GM19452 (cell line): ENCODE measurements at regions not wholly inside any gene's neighbourhood (a gene's known extent, or its start where the extent isn't known, plus 50 kb on each side); places are given as distances from the start of the nearest gene placed in this dataset.
"Not testable (repeated sequence)": the region's sequence is repeated elsewhere in the genome, so short reads cannot be mapped to it uniquely, and the experiment has no call there.

Source experiments
- ATAC-seq: cut with Tn5 transposase; IDR thresholded peaks from one replicate; pipeline ENCODE4 v1.9.1; 2021; ENCODE audit not compliant: unreplicated experiment

DNA sequence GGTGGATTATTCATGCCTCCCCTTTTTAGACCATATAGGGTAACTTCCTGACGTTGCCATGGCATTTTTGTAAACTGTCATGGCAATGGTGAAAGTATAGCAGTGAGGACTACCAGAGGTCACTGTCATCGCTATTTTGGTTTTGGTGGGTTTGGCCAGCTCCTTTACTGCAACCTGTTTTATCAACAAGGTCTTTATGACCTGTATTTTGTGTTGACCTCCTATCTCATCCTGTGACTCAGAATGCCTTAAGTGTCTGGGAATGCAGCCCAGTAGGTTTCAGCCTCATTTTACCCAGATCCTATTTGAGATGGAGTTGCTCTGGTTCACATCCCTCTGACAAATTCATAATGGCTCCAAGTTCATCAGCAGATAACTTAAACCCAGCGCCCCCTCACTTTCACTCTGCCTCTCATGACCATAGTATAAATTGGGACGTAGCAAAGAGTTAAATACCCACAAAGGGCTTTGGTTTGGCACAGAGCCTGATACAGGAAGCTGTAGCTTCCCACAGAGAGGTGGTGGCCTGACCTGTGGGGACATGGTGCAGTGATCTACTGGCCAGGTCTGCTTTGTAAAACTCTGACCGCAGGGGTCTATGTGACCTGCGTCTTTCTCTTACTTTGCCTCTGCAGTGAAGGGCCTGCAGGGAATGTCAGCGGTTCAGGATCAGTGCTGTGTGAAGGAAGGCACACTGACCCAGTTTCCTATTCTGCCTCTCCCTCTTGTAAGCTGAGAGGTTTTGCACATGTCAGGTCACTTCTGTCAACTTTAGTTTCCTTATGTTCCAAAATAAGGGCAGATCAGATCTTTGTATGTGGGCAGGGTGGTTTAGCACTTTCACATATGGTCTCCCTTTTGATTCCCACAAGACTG is 78.1 kb upstream of the ZNF644 start:
- ATAC-seq, result no peak

DNA sequence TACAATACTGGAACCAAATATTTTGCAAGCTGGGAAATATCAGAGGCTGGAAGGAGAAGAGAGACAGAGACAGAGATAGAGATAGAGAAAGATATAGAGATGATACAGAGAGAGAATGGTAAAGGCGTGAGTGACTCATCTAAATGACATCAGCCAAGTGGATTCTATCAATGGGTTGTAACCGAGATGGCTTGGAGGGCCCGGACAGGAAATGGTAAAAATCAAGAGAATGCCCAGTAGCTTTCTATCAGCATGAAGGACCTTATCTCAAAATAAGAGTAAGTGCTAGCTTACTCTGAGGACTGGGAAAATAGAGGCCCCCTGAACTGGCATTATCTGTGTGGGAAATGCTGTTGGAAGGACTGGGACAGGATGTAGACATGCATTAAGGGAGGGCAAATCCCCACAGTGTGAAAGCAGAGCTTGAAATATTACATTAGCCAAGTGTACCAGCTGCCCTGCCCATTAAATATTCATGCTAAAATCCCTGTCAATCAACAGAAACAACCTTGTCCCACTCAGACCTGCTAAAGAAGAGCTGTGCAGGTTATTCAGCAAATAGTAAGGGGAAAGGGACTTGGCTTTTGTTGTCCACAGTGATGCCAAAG is 76.6 kb upstream of the ZNF644 start:
- no peak for ATAC-seq

DNA sequence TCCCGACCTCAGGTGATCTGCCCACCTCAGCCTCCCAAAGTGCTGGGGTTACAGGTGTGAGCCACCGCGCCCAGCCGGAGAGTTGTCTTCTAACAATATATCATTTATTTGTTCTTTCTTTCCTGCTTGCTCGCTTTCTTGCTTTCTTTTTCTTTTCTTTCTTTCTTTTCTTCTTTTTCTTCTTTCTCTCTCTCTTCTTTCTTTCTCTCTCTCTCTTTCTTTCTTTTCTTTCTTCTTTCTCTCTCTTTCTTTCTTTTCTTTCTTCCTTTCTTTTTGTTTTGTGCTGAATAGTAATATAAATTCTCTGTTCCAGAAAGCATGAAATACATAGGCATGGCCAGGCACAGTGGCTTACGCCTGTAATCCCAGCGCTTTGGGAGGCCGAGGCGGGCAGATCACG is 73.5 kb upstream of the ZNF644 start:
- not testable (repeated sequence) for ATAC-seq

DNA sequence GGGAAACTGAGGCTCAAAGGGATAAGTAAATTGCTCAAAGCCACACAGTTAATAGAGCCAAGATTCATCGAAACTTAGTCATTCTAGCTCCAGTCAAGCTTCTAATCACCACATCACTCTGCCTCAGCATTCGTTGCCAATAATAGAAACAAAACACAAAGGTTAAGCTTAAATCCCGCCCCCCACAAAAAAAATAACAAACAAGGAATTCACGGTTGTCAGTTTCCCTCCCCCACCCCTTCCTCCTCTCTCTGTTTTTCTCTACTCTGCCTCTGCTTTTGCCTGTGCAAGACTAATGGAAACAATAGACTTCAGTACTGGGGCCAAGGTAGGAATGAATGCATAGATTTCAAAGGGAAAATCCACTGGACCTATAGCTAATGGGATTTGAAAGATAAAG is 70.7 kb upstream of the ZNF644 start:
- ATAC-seq, result no peak

DNA sequence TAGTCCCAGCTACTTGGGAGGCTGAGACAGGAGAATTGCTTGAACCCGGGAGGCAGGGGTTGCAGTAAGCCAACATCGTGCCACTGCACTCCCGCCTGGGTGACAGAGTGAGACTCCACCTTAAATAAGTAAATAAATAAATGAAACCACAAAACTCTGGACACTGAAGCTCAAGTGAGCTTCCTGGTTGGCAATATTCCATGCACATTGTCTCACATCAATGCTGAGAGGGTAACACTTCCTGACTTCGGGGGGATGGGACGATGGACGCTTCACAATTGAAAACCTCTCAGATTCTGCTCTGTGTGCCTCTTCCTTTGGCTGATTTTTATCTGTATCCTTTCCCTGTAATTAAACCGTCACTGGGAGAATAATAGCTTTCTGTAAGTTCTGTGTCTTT is 70.0 kb upstream of the ZNF644 start:
- no peak for ATAC-seq

- no peak for ATAC-seq
Measured at GRCh38 chr1:91080650-91081049, 58.8 kb upstream of the ZNF644 start.

DNA sequence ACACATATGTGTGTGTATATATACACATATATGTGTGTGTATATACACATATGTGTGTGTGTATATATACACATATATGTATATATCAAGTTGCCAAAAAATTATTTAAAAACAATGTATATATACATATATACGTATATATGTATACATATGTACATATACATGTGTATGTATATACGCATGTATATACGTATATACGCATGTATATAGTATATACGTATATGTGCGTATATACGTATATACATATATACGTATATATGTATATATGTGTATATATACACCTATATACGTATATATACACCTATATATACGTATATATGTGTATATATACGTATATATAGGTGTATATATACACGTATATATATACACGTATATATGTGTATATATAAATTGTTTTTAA is 57.0 kb upstream of the ZNF644 start:
- ATAC-seq, result no peak

DNA sequence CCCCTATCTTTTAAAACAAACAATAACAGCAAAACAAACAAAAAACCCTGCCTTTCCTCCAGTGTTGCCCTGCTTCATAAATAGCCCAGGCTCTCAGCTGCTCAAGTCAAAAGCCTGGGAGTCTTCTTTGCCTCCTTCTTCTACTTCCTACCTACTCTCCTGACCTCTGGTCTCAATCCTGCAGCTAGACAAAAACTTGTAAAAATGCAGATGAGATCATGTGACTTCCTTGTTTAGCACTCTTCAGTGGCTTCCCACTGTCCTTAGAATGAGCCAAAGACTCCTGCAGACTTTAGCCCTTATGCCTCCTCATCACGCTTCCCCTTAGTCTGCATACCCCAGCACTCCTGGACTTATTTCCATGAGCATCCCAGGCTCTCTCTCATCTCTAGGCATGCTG is 55.0 kb upstream of the ZNF644 start:
- ATAC-seq, result no peak

DNA sequence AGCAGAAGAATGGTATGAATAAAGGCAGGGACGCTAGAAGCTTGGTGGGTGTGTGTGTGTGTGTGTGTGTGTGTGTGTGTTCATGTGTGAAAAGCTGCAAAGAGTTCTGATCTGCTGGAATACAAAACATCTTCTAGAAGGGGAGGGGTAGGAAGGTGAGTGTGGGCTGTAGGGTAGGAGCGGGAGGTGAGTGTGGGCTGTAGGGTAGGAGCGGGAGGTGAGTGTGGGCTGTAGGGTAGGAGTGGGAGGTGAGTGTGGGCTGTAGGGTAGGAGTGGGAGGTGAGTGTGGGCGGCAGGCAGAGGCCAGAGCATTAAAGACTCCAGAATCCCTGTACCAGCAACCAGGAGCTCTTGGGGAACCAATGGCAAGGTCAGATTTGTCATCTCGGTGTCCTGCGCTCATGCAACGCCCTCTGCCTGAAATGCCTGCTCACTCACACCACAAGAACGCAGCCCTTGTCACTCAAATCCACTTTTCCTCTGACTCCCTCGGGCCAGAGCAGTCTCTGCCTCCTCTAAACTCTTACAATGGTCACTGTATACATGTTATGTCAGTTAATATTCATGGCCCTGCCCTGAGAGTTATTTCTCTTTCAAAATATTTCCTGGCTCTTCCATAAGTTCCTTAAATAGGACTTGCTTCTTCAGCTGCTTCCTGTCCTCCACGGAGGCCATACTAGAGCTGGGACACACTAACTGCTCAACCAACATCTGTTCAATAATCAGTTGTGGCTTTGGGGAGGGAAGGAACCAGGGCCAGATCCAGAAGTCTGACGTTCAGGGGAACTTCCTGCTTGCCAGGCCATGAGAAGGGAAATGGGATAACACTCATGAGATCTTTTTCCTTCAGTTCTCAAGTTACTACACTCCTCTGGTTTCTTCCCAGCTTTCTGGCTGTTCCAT is 53.6 kb upstream of the ZNF644 start:
- ATAC-seq, result no peak

DNA sequence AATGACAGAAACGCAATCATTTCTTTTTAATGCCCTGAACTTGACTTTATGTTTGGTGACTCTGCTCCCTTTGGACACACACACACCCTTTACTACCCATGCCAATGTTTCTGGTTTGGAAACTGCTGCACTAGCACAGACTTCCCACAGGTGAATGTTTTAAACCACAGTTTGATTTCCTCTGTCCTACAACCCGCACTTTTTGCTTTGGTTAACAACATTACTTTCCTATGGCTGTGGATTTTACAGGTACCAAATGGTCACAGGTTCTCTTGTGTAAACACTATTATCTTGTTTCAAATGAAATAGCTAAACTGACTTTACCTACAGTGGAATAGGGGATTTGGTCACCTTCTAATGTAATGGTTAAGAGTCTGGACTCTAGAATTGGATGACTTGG is 51.5 kb upstream of the ZNF644 start:
- ATAC-seq, result no peak

GRCh38 chr1:91071838-91072237 is 50.0 kb upstream of the ZNF644 start:
- no peak for ATAC-seq
